Mesenteric fat pad (tissue), 1 donor: ENCODE measurements at regions not wholly inside any gene's neighbourhood (a gene's known extent, or its start where the extent isn't known, plus 50 kb on each side); places are given as distances from the start of the nearest gene placed in this dataset.

Experiments used
- DNase-seq: peaks from one replicate; pipeline ENCODE4 v3.0.0-alpha.2; 2020; ENCODE audit warnings: low spot score
- donor health status: DM: yes; HTN: yes; CAD: no.

DNA sequence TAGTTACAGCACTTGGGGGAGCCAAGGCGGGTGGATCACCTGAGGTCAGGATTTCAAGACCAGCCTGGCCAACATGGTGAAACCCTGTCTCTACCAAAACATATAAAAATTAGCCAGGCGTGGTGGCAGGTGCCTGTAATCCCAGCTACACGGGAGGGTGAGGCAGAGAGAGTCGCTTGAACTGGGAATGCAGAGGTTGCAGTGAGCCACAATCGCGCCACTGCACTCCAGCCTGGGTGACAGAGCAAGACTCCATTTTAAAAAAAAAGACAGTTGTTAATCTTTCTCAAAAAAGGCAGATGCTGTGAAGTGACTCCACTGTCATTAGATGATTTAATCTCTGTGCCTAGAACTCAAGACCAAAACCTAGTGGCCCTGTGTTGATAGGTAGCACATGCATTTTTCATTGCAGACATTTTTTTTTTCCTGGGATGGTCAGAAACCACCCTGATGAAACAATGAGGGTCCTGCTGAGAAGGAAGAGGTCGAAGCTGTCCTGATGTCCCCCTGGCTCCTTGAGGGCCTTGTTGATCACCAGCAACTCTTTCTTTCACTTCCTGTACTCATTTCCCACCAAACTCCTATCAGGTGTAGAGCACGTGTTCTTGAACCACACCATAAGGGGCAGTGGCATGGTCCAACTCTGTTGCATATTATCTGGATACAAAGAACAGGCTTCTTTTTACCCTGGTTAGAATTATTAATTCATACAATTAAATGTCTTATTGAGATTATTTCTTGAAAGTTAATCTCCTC lies 382.2 kb downstream of the ICE1 start:
- DNase-seq, result no peak

DNA sequence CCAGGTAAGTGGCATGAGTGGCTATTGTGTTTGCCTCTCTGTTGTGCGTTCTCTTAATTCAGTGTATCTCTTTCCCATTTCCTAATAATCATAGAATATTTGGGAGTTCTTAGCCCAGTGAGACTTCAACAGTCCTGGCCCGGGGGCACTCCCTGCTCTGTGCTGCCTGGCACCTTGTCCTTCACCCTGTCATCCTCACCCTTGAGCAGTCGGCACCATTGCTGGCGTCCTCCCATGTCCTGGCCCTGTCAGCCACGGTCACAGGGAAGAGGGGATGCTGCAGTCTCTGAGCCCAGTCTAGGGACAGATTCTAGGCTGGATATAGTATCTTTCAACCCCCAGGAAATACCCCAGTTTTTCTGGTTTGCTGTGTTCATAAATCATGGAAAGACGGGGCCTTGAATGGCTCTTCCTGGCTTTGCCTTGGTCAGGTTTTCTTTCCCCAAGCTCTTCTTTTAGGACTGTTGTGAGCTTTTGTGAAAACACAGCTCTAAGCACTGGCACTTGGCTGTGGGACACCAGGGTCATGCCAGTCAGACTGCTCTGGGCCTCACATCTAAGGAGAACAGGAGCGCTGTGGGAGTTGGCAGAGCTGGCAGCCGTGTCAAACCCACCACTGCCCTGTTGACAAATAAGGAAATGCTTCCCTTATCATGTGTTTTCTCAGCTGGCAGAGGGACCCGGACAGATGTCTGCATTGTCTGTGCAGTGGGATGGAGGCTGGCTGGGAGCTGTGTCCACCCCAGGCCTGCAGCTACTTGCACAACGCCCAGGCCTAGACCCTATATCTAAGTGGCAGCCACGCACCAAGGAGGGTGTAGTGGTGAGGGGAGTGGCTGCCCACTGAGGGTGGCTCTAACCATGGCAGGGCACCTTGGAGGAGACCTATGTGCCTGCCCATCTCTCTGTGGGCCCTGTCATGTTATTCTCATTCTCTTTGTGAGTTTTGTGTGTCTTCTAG lies 378.6 kb downstream of the ICE1 start:
- DNase-seq, result no peak

DNA sequence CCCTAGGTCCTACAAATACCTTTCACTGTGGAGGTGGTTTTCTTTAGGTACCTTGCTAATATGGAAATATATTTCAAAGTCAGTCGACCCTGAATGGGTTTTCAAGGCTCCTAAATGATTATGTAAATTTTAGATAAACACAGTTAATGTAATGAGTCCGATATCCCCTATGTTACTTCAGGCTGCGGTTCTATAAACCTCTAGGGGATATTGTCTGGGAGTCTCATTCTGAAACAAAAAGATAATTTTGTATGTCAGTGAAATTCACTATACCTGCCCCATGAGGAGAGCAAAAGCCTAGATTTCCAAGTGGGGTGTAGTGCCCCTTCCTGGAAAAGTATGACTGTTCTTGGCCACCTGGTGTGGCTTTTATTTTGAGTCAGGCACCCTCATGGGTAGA lies 377.3 kb downstream of the ICE1 start:
- DNase-seq, result no peak

GRCh38 chr5:5799229-5799628 lies 376.8 kb downstream of the ICE1 start:
- no peak for DNase-seq

DNA sequence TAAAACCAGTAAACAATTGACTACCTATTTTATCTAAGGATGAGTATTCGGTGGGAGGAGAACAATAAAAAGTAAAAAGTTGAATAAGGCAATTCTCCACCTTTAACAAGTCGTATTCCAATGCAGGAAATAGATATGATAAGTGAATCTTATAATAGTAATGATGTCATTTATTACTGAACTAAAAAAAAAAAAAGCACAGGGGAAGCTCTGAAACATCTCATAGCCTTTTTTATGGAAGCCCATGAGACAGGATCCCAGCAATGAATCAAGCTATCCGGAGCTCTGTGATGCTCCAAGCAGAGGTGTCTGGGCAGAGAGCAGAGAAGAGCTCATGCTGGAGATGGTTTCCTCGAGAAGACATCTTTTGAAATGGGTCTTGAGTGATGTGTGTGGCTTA lies 376.0 kb downstream of the ICE1 start:
- no peak for DNase-seq

GRCh38 chr5:5798041-5798440 lies 375.6 kb downstream of the ICE1 start:
- no peak for DNase-seq

GRCh38 chr5:5795074-5795771 lies 372.7 kb downstream of the ICE1 start:
- no peak for DNase-seq

GRCh38 chr5:5794118-5794560 lies 371.7 kb downstream of the ICE1 start:
- no peak for DNase-seq

DNA sequence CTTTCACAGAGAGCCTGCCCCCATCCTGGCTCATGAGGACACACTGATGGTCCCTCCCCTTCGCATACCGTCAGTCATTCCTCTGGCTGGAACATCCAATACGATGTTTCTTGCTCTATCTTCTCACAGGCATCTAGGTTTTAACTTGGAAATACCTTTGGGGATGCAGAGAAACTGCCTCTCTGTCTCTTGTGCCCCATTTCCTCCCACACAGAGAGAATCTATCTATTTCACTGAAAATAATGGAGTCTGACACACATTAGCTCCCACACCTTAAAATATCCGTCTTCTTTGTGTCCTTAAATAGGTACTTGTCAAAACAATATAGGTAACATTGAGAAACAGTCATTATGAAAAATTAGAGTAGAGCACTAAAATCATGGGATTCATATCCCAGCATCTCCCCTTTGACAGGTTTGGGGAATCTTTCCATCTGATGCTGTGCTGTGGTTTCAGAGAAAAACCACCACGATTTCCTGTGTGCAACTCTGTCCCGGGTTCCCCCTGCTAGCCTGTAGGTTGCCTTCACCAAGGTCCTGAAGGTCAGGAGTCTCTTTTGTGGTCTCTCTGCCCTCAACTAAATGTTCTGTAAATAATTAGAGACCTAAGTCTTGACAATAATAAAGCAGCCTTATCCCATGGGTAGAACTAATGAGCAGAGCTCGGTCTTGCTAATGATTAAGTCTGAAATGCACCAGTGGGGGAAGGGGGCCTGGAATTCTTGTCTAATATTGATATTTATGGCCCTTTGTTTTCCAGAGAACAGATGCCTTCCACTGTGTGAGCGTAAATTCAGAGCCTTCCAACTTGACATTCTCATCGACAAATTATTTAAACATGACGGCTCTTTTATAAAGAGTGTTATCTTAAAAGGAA lies 371.0 kb downstream of the ICE1 start:
- no peak for DNase-seq

DNA sequence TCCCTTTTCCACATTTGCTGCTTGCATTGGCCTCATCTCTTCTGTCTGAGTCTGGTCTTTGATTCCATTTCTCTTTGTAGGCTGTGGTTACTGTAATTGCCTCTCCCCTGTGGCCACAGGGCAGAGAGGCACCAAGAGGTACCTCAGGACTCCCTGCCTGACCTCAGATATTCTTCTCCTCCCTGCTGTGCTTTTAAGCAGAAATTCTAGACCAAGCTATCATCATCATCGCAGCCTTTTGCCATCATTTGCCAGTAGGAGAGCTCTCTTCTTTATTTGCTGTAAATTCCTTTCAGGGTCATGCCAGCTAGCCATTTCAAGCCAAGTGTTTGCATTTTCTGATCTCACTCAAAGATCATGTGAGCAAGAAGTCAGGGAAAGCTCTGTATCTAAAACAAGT lies 369.6 kb downstream of the ICE1 start:
- no peak for DNase-seq

DNA sequence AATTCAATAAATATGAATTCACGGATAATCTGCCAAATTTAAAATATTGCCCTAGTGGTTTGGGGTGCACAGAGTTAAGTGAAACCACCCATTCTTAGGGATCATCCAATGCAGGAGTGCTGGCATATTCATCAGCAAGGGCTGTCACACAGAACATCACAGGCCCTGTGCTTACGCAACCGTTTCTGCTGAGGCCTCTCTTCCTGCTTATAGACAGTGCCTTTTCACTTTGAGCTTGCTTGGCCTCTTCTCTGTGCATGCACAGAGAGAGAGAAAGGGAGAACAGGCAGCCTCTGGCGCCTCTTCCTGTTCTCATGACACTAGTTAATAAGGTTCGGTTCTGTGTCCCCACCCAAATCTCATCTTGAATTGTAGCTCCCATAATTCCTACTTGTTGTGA lies 366.3 kb downstream of the ICE1 start:
- DNase-seq, result no peak

DNA sequence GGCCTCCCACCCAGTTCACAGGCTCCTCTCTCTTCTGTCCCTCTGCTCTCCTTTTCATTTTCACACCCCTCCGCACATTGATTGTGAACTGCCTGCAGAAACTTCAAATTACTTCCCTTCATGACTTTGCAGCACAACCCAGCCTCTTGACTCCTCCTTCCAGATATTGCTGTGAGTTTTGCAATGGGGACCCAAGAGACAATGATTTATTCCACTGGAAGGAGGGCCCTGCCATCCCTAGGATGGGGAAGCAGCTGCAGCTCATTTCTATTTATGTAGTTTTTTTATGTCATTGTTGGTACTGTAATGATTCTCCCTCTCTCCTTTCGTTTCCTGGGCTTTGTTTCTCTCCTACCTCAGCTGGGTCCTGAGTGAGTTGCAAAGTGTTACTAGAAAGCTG lies 364.9 kb downstream of the ICE1 start:
- DNase-seq, result no peak

DNA sequence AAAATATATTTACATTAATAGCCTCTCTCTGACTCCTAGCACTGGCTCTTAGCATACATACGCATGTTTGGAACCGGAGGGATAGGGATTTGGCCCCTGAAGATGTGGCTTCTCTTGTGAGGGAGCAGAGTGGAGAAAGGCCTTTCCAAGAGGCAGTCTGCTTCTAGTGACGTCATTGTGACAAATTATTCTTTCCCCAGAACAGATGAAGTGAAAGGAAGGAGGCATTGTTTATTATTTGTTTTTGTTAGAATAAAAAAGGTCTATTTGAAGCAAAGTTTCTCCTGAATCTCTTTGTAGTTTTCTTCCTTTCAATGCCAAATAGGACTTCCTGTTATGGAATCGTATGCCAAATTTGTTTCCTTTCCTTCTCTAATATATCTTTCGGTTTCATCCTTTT lies 361.6 kb downstream of the ICE1 start:
- no peak for DNase-seq

DNA sequence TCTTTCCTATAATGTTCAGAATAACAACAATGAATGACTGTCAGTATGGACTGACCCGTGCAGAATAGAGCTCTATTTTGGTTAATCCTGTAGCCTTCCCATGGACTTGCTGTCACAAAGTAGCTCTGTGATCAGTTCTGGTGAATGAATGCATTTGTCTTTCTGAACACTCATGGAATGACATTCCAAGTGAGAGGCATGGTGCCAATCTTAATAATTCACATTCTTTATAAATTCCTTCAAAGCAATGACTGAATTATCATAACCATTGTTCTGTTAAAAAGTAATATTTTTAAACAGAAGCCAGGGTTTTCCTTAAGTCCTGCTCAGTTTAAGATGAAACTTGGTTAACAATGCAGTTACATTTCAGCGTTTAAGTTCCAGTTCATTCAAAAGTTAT lies 360.5 kb downstream of the ICE1 start:
- no peak for DNase-seq

- DNase-seq, result no peak
These were observed 359.9 kb downstream of the ICE1 start for GRCh38 chr5:5782402-5782801.

GRCh38 chr5:5781335-5781734 lies 358.9 kb downstream of the ICE1 start:
- no peak for DNase-seq

DNA sequence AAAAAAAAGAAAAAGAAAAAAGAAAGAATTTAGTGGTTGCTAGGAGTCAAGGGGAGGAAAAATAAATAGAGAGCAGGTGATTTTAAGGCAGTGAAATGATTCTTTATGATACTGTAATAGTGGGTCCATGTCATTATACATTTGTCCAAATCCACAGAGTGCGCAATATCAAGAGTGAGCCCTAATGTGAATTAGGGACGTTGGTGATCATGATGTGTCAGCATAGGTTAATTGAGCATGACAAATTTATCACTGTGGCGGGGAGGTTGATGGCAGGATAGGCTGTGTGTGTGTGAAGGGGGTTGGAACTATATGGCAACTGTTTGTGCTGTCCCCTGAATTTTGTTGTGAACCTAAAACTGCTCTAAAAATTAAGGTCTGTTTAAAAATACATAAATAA lies 357.8 kb downstream of the ICE1 start:
- DNase-seq, result no peak

DNA sequence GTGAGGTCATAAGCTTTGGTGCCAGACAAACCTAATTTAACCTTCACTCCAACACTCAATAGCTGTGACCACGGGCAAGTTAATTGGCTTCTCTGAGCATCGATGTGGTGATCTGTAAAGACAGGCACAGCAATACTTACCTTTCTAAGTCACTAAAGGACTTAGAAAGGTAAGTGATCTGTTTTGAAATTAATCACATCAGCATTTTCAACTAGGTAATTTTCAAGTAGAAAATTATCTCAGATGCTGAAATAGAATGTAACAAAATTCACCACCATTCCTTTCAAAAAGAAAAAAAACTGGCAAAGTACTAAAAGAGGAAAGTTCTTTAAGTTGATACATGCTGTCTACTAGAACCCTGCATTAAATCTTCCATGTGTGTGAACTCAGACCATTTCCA lies 354.5 kb downstream of the ICE1 start:
- DNase-seq, result no peak

GRCh38 chr5:5772202-5772601 lies 349.7 kb downstream of the ICE1 start:
- DNase-seq, result no peak

GRCh38 chr5:5770825-5771224 lies 348.3 kb downstream of the ICE1 start:
- no peak for DNase-seq
